Stimulated activated naive CD4-positive, alpha-beta T cell (primary cell): ENCODE measurements at regions not wholly inside any gene's neighbourhood (a gene's known extent, or its start where the extent isn't known, plus 50 kb on each side); places are given as distances from the start of the nearest gene placed in this dataset.

Experiments
- DNase-seq, 6 experiments: peaks; one replicate each; lab custom pipeline; 2025; lab: John Stamatoyannopoulos, UW

GRCh38 chr6:134739299-134740026 lies 210.4 kb downstream of the ALDH8A1 start:
- no peak for DNase-seq

- no peak for DNase-seq
Observed at GRCh38 chr6:134738211-134738885, 211.6 kb downstream of the ALDH8A1 start.

- no peak for DNase-seq
Observed at GRCh38 chr6:134735461-134735860, 214.4 kb downstream of the ALDH8A1 start.

- DNase-seq: no peak
Observed at GRCh38 chr6:134734312-134734869, 215.5 kb downstream of the ALDH8A1 start.

- no peak for DNase-seq
Observed at GRCh38 chr6:134733801-134734200, 216.1 kb downstream of the ALDH8A1 start.

- no peak for DNase-seq
Observed at GRCh38 chr6:134732763-134733162, 217.1 kb downstream of the ALDH8A1 start.

GRCh38 chr6:134731615-134732014 lies 218.3 kb downstream of the ALDH8A1 start:
- DNase-seq: no peak

GRCh38 chr6:134730013-134730412 lies 219.9 kb downstream of the ALDH8A1 start:
- DNase-seq: no peak

GRCh38 chr6:134729561-134729960 lies 220.3 kb downstream of the ALDH8A1 start:
- no peak for DNase-seq

GRCh38 chr6:134727081-134727480 lies 222.8 kb downstream of the ALDH8A1 start:
- DNase-seq: no peak

GRCh38 chr6:134725590-134725989 lies 224.3 kb downstream of the ALDH8A1 start:
- DNase-seq: no peak

- DNase-seq: no peak
Observed at GRCh38 chr6:134724771-134725340, 225.0 kb downstream of the ALDH8A1 start.

- no peak for DNase-seq
Observed at GRCh38 chr6:134723081-134723871, 226.6 kb downstream of the ALDH8A1 start.

- DNase-seq: no peak
Observed at GRCh38 chr6:134722200-134722870, 227.6 kb downstream of the ALDH8A1 start.

GRCh38 chr6:134721060-134721405 lies 228.9 kb downstream of the ALDH8A1 start:
- no peak for DNase-seq

- DNase-seq: no peak
Observed at GRCh38 chr6:134720353-134721059, 229.4 kb downstream of the ALDH8A1 start.

- DNase-seq: no peak
Observed at GRCh38 chr6:134719911-134720310, 230.0 kb downstream of the ALDH8A1 start.

GRCh38 chr6:134719286-134719685 lies 230.6 kb downstream of the ALDH8A1 start:
- no peak for DNase-seq

- DNase-seq: no peak
Observed at GRCh38 chr6:134714679-134715078, 235.2 kb downstream of the ALDH8A1 start.

- no peak for DNase-seq
Observed at GRCh38 chr6:134714113-134714512, 235.8 kb downstream of the ALDH8A1 start.

- no peak for DNase-seq
Observed at GRCh38 chr6:134712311-134712710, 237.6 kb downstream of the ALDH8A1 start.
